ENCODE measurements at regions not wholly inside any gene's neighbourhood (a gene's known extent, or its start where the extent isn't known, plus 50 kb on each side); places are given as distances from the start of the nearest gene placed in this dataset.
"Not testable (repeated sequence)": the region's sequence is repeated elsewhere in the genome, so short reads cannot be mapped to it uniquely, and the experiment has no call there.

DNA sequence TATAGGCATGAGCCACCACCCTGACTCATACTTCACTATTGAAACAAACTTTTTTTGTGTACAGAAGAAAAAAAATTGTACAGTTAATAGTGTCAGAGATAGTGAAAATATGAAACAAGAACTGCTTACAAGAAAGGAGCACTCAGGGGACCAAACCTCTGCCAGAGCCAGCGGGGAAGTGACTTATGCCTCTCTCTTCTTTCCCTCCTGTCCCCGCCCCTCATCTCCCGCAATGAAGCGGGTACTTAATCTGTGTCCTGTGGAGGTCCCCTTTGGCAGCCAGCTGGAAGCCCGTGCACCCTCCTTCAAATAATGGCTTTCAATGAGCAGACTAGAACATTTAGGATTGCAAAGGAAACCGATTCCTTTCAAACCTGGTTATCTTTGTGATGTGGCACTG, 51.5 kb downstream of the PPIAL4A start:
- not testable (repeated sequence) for DNase-seq

DNA sequence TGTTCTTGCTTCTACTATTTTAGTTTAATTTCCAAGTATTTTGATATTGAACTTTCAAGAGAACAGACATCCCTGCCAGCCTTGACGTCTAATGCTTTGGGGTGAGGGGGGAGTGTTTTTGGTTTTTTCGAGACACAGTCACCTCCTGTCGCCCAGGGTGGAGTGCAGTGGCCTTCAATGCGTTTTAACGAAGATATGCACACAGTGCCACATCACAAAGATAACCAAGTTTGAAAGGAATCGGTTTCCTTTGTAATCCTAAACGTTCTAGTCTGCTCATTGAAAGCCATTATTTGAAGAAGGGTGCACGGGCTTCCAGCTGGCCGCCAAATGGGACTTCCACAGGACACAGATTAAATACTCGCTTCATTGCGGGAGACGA, 52.3 kb downstream of the PPIAL4A start:
- not testable (repeated sequence) for DNase-seq

DNA sequence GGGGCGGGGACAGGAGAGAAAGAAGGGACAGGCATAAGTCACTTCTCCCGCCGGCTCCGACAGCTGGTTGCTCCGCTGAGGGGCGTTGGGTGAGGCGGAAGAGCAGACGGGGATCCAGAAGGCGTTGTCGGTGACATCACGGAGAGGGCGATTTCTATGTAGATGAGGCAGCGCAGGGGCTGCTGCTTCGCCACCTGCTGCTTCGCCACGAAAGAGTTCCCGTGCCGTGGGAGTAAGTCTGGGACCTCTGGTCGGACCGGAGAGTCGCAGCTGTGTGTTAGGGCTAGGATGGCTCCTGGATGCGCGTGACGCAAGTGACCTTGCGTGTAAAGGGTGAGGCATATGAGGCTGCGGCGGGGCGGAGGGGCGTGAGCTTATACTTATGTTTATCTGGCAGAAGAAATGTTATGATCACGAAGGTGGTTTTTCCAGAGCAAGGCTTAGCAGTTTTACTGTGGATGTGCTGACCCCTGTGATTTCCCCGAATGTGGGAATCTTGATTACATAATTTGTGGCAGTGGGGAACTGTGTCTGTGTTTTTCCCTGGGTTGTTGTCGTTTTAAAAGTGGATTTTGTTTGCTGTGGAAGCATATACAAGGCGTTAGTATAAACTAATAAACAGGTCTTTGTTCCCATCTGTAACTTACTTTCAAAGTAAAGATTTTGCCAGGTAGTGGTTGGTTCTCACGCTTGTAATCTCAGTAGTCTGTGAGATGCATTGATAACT, 52.8 kb downstream of the PPIAL4A start:
- not testable (repeated sequence) for DNase-seq

DNA sequence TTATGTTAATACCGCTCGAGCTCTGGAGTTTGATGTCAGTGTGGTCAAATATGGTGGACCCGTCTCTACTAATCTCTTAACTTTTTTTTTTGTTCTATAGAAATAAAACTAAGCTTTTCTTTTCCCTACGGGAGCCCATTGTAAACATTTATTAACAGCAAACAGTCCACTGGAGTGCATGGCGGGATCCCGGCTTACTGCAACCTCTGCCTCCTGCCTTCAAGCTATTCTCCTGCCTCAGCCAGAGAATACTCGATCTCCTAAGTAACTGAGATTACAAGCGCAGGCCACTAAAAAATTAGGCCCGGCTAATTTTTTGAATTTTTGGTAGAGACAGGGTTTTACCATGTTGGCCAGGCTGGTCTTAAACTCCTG, 53.4 kb downstream of the PPIAL4A start:
- DNase-seq: not testable (repeated sequence)

DNA sequence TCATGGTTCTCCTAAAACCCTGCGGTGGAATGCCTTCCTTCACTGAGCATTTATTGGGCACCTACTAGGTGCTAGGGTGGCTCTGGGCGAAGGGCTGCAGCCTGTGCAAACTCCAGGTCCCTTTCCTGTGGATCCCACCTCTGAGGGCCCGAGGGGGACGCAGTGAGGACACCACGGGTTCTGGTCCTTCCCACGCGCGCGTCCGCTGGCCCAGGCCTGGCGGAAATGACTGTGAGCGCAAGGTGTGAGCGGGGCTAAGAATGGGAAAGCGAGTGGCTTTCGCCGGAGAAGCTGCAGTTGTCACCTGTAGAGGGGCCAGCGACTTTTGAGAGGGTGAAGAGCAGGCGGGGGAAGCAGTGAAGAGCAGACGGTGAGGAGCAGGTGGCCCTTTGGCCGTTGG, 55.1 kb downstream of the PPIAL4A start:
- not testable (repeated sequence) for DNase-seq

DNA sequence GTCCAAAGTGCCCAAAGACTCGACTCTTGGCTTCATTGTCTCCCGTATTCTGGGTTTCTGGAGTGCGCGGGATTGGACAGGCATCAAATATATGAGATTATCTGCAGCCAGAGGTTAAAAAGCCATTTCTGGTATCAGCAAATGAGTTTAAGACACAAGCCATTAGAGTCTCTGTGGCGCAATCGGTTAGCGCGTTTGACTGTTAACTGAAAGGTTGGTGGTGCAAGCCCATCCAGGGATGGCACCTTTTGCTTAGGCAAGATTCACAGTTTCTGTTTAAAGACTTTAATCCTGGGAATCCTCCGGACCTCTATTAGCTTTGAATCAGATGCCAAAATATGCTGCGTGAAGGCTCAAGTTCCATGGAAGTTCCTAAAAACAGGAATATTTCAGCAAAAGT, 55.6 kb downstream of the PPIAL4A start:
- not testable (repeated sequence) for DNase-seq

DNA sequence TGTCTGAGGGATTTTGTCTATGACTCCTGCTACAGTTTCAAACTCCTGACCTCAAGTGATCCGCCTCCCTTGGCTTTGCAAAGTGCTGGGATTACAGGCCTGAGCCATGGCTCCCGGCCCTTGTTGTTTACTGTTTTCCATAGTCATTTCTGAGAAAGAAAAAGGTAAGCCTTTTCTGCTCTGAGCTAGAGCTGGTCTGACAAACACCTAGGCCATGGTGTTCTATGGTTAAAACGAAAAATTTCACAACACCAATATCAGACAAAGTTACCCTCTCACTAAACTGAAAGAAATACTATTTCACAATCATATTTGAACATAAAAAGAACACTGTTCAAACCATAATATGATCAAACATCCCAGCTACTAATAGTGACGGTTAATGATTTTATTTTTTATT, 57.5 kb downstream of the PPIAL4A start:
- DNase-seq: peak in 1 of 2 experiments; percentile 8

DNA sequence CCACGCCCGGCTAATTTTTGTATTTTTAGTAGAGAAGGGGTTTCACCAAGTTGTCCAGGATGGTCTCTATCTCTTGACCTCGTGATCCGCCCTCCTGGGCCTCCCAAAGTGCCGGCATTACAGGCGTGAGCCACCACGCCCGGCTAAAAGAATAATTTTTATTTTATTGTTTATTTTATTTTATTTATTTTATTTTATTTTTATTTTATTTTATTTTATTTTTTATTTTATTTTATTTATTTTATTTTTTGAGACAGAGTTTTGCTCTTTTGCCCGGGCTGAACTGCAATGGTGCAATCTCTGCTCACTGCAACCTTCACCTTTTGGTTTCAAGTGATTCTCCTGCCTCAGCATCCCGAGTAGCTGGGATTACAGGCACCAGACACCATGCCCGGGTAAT, 60.2 kb downstream of the PPIAL4A start:
- DNase-seq: not testable (repeated sequence)

DNA sequence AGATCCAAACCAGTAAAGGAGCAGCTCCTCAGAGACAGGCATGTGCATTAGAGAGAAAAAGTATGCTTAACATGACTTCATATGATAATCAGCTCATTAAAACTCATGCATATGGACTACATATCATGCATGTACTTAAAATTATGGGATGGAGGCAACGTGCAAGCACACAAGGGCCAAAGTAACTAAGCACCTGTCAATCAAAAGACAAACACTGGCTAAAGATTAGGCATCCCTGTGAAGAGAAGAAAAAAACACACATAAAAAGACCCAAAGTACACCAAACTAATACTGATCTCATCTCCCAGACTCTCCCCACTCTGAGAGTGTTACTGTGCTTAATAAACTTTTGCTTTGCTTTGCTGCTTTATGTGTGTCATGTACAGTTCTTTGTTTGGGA, 61.1 kb downstream of the PPIAL4A start:
- DNase-seq: not testable (repeated sequence)

DNA sequence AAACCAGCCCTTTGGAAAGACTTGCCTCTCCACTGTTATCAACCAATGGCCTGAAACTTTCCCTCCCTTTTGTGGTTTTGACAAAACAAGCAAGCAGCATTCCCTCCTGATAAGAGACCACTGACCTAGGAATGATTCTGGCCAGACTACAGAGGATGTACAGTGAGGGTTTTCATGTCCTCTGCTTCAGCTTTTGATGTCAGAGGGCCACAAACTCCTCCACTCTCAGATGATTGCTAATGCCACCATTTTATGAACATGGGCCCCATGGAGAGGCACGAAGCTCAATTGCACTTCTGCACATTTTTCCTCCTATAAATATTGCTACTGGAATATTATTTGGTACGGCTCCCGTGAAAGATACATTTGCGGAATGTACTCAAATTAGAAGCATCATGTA, 61.5 kb downstream of the PPIAL4A start:
- DNase-seq: not testable (repeated sequence)

DNA sequence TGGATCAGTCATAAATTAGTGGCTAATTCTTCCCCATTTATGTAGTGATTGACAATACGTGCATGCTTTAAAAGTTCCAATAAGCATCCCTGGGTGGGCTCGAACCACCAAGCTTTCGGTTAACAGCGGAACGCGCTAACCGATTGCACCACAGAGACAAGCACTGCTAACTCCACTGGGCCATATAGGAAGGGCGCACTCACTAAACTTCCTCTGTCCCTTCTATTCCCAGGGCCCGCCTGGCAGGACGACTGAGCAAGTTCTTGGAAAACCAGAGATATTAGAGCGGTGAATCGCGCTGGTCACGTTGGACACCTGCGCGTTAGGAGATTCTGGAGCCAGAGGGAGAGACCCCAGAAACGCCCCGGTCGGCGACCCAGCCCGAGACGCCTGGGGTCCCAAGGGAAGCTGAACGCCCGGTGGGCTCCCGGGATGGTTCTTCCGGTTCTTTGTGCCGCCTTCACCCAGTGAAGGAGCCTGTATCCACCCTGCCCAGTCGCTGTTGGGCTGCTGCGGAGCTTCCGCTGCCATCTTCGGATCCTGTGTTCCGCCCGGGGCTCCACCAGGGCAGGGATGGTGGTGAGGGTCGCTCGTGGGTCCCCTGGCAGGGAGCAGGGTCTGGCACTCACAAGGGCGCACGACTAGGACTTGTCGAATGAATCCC, 62.8 kb downstream of the PPIAL4A start:
- DNase-seq: not testable (repeated sequence)

DNA sequence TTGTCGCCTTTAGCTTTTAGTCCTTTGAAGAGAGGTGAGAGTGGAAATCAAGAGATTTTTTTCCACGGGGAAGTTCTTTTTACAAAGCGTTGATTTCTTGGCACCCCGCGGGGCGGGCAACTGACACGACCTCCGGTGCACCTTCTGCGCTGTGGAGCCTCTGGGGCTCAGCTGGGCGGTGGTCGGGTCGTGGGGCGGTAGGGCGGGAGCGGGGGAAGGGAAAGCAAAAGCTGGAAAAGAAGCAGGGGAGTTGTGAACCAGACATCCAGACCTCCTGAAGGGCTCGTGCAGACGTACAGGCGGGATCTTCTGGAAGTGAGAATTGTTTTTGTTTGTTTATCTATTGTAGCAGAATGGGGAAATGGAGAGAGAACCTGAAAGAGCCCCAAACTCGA, 63.3 kb downstream of the PPIAL4A start:
- DNase-seq: not testable (repeated sequence)

DNA sequence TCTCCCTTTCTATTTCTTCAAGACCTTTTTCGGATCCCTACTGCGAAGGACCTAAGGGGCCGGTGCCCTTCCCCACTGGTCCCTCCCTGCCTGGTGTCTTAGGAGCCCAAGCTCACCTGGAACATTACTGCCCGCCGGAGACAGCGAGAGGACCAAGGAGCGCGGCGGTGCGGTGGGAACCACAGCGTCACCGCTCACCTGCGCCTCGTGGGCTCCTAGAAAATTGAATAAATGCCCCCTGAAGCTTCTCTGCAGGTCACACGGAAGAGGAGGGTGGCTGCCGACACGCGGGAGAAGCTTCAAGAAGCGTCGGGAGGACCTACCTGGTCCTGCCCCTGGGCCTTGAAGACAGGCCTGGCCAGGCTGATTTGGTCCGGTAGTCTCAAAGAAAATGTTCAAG, 65.2 kb downstream of the PPIAL4A start:
- no peak for DNase-seq

DNA sequence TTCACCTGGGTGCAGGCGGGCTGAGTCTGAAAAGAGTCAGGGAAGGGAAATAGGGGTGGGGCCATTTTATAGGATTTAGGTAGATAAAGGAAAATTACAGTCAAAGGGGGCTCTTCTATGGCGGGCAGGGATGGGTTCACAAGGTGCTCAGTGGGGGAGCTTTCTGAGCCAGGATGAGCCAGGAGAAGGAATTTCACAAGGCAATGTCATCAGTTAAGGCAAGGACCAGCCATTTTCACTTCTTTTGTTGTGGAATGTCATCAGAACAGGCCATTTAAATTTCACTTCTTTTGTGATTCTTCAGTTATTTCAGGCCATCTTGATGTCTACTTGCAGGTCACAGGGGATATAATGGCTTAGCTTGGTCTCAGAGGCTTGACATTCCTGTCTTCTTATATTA, 66.4 kb downstream of the PPIAL4A start:
- DNase-seq: not testable (repeated sequence)

DNA sequence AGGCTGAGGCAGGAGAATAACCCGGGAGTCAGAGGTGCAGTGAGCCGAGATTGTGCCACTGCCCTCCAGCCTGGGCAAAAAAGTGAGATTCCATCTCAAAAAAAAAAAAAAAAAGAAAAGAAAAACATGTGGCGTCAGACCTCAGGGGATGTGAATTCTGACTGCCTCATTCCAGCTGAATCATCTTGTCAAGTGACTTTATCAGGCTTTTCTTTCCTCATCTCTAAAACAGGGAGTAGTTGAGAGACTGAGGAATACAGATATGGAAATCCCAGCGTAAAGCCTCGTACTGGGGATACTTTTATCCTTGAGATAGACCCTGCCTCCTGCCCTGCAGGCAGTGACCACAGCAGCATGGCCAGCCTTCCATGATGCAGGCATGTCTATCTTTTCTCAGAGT, 76.4 kb downstream of the PPIAL4A start:
- DNase-seq: not testable (repeated sequence)

DNA sequence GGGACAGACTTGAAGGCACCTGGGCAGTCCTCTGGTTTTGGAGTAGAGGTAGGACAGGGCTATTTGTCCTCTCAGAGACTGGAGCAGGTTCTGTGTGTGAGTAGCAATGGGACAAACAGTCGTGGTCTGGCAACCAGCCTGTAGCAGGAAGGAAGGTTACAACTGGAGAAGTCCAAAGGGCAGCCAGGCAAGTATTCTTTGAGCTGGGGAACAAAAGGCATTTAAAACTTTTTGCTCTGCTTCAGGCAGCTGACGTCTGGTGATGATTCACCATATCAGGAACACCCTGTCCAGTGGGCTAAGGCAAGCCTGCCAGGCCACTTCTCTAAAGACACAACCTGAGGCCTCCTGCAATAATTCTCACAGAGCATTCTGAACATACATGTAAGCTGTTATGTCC, 83.3 kb downstream of the PPIAL4A start:
- DNase-seq: not testable (repeated sequence)

DNA sequence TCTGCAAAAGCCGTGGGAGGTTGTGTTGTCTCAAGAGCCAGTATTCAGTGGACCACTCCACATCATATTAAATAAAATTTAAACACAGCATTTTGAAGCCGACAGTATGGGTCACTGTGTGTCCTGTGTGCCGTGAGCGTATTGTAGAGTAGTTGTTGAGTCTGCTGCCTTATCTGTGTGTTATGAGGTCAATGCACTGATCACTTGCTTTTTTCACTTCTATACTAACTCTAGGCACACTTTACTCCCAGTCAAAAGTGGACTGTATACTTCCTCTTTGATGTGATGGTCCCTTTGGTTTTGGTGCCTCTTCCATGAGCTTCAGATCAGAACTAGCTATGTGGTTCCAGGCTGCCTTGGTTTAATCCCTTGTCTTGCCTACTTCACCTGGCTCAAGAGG, 84.3 kb downstream of the PPIAL4A start:
- not testable (repeated sequence) for DNase-seq

DNA sequence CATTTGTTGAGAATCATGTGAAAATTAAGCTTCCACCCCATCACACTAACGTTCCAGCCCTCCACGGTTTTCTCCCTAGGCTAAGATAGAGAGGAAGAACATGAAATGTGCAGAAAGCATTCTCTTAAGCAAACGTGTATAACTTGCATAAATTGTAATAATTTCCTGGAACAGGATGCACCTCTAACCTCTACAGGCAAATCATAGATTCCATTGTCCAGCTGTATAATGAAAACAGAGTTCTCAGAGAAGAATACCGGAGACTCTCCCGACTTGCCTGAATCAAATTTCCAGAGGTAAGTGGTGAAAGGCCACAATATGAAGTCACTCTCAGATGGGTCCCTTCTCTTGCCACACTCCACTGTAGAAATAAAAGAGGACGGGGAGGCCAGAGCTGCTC, 87.7 kb downstream of the PPIAL4A start:
- not testable (repeated sequence) for DNase-seq

DNA sequence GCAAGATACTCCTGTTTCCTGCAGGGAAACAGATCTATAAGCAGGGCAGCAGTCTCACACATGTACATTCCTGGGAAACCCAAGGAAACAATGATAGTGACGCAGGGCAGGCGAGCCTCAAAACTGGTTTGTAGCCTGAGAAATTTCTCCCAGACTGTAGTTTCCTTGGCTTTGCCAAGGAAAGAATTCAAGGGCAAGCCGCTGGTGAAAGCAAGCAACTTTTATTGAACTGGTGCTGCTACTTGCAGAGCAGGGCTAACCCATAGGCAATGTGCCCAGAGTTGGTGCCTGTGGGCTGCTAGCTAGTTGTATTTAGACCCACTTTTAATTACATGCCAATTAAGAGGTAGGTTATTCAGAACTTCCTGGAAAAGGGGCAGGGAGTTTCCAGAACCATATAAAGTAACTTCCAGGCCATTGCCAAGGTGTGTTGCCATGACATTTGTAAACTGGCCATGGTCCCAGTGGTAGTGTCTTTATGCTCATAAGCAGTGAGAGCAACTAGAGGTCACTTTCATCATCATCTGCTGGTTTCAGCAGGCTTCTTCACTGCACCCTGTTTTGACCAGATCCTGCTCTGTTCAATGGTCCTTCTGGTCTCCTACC, 92.0 kb downstream of the PPIAL4A start:
- DNase-seq: not testable (repeated sequence)

DNA sequence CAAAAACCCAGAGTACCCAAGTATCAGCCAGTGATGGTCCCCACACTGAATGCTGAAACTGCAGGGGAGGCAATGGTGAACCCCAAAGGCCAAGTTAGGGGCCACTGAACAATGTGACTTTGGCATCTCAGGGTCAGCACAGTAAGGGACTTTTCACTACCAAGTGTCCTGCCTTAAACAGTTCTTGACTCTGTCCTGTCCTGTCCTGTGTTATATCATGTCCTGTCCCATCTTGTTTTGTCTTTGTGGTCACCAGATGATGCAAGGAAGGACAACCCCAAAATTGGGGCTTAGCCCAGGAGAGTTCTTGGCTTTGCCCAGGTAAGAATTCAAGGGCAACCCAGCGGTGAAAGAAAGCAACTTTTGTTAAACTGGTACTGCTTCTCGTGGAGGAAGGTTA, 105.0 kb downstream of the PPIAL4A start:
- DNase-seq: not testable (repeated sequence)

DNA sequence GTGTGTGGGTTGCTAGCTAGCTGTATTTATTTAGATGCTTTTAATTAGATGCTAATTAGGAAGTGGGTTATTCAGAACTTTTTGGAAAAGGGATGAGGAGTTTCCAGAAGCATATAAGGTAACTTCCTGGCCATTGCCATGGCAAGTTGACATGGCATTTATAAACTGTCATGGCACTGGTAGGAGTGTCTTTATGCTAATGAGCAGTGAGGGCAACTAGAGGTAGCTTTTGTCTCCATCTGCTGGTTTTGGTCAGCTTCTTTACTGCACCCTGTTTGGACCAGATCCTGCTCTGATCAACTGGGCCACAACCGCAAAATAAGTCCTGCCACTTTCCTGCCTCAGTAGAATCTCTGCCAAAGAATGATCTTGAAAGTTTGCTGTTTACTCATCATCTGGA, 105.5 kb downstream of the PPIAL4A start:
- not testable (repeated sequence) for DNase-seq

DNA sequence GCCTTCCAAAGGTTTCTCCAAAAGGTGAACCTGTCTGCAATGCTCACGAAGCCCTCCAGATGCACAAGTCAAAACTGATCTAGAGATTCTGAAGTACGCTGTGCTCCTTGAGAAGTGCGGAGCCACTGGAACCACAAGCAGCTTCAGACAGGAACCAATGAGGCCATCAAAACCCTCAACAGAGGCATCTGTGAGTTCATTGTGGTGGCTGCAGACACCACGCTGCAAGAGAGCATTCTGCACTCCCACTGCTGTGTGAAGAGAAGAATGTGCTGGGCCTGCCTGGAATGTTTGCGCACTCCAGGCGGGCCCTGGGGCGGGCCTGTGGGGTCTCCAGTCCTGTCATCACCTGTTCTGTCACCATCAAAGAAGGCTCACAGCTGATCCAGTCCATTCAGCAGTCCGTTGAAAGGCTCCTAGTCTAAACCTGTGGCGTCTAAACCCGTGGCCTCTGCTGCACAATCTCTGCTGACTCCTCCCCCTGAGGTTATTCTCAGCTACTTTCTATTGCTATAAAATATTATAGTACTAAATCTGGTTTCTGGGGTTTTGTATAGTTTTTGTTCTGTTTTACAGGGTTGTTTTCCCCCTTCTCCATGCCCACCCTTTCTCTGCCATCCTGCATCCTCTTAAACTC, 111.6 kb downstream of the PPIAL4A start:
- DNase-seq: not testable (repeated sequence)

DNA sequence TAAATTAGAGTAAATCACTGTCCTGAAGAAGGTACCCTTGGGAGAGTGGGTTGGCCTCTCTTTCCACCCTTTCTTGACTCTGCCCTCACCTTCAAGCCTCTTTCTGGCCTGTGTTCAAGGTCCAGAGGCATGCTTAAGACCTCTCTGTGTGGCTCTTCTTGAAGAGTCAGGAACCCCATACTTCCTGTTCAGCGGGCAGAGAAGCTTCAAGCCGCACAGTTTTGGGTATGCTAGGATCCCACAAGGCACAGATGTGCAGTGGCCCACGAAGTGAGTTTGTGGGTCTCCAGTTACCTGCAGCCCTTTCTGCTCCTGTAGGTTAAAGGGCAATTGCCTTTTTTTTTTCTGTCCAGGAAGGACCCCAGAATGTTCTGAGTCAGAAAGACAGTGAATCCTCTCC, 113.7 kb downstream of the PPIAL4A start:
- DNase-seq: not testable (repeated sequence)

DNA sequence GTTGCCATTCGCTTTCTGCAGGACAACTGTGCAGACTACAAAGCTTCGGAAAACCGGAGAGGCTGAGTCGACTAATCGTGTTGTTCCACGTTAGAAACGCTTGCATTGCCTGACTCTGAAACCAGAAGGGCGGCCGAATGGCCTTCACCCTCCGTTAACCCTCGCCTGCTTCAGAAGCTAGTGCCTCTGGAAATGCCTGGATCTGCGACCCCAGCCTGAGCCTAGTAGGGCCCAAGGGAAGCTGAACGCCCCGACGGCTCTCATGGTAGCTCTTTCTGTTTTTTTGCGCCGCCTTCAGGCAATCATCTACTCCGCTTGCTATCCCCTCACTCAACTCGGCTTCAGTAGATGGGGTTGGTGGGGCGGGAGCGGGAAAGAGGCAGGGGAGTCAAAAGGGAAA, 117.3 kb downstream of the PPIAL4A start:
- DNase-seq: not testable (repeated sequence)
